GM23338 (cell line): ENCODE measurements at regions not wholly inside any gene's neighbourhood (a gene's known extent, or its start where the extent isn't known, plus 50 kb on each side); places are given as distances from the start of the nearest gene placed in this dataset.

Experiments used
- ATAC-seq: fragments of 200-7000 bp; cut with Tn5 transposase; 3 replicates; pipeline ENCODE4 v1.9.1; 2020
- DNase-seq: peaks from one replicate; pipeline ENCODE4 v3.0.0-alpha.2; 2015; ENCODE audit warnings: low spot score
- H2AFZ ChIP-seq: fragments of 200-600 bp; sonication (generic); 2 replicates; pipeline ENCODE4 v1.8.0; 2016; ENCODE audit warnings: antibody characterized with exemption, mild to moderate bottlenecking, moderate library complexity
- H3F3A ChIP-seq: fragments of 200-600 bp; sonication (generic); replicated peaks from 2 replicates; pipeline ENCODE4 v1.8.0; 2017; ENCODE audit warnings: antibody characterized with exemption, mixed run types, low read depth
- H3K27ac ChIP-seq: fragments of 200-600 bp; sonication (generic); 2 replicates; pipeline ENCODE4 v1.6.1; 2016; ENCODE audit warnings: low read depth
- H3K27me3 ChIP-seq: fragments of 200-600 bp; sonication (generic); 2 replicates; pipeline ENCODE4 v1.8.0; 2016; ENCODE audit warnings: mild to moderate bottlenecking, mixed run types, moderate library complexity; ENCODE audit not compliant: insufficient read depth
- H3K36me3 ChIP-seq: fragments of 200-600 bp; sonication (generic); 2 replicates; pipeline ENCODE4 v1.8.0; 2016; ENCODE audit warnings: mild to moderate bottlenecking; ENCODE audit not compliant: insufficient read depth
- H3K4me1 ChIP-seq: fragments of 200-600 bp; sonication (generic); 2 replicates; pipeline ENCODE4 v1.8.0; 2016; ENCODE audit warnings: mild to moderate bottlenecking, moderate library complexity; ENCODE audit not compliant: insufficient read depth
- H3K4me2 ChIP-seq: fragments of 200-600 bp; sonication (generic); 2 replicates; pipeline ENCODE4 v1.7.1; 2017; ENCODE audit warnings: mixed run types
- H3K4me3 ChIP-seq: fragments of 200-600 bp; sonication (generic); 2 replicates; pipeline ENCODE4 v1.6.1; 2016; ENCODE audit warnings: mixed run types
- H3K79me2 ChIP-seq: fragments of 200-600 bp; sonication (generic); replicated peaks from 2 replicates; pipeline ENCODE4 v1.8.0; 2017; ENCODE audit warnings: mild to moderate bottlenecking; ENCODE audit not compliant: insufficient read depth
- H3K9me2 ChIP-seq: fragments of 200-600 bp; sonication (generic); 2 replicates; pipeline ENCODE4 v1.8.0; 2017; ENCODE audit not compliant: insufficient read depth
- H4K20me1 ChIP-seq: fragments of 200-600 bp; sonication (generic); replicated peaks from 2 replicates; pipeline ENCODE4 v1.8.0; 2017; ENCODE audit warnings: mild to moderate bottlenecking; ENCODE audit not compliant: insufficient read depth
- H3K27ac Mint-ChIP-seq: 2 replicates; pipeline ENCODE4 v1.8.0; 2020; ENCODE audit warnings: inconsistent platforms, mild to moderate bottlenecking, moderate library complexity, mixed read lengths
- H3K27me3 Mint-ChIP-seq: 3 replicates; pipeline ENCODE4 v1.8.0; 2022; ENCODE audit warnings: low read depth, mild to moderate bottlenecking, moderate library complexity, mixed read lengths, inconsistent platforms; ENCODE audit not compliant: insufficient read depth, poor library complexity
- H3K36me3 Mint-ChIP-seq: 3 replicates; pipeline ENCODE4 v1.8.0; 2021; ENCODE audit warnings: low read depth, mild to moderate bottlenecking, inconsistent platforms, moderate library complexity, mixed read lengths
- H3K4me1 Mint-ChIP-seq: 3 replicates; pipeline ENCODE4 v1.8.0; 2020; ENCODE audit warnings: mild to moderate bottlenecking, inconsistent platforms, mixed read lengths
- H3K4me3 Mint-ChIP-seq: 3 replicates; pipeline ENCODE4 v1.8.0; 2021; ENCODE audit warnings: moderate library complexity, mild to moderate bottlenecking, inconsistent platforms, mixed read lengths
- H3K9me3 Mint-ChIP-seq: 3 replicates; pipeline ENCODE4 v1.8.0; 2020; ENCODE audit warnings: moderate library complexity, mild to moderate bottlenecking, inconsistent platforms, mixed read lengths
- CREB1 ChIP-seq: fragments of 250-450 bp; sonication (Bioruptor Pico); IDR thresholded peaks from 2 replicates; pipeline ENCODE4 v1.5.0; 2020; ENCODE audit warnings: low read depth, mild to moderate bottlenecking, moderate library complexity
- EZH2 ChIP-seq: fragments of 200-600 bp; sonication (generic); IDR thresholded peaks from one replicate; pipeline ENCODE4 v1.8.0; 2017; ENCODE audit warnings: antibody characterized with exemption, mild to moderate bottlenecking, low read depth; ENCODE audit not compliant: unreplicated experiment
- EZH2phosphoT487 ChIP-seq: fragments of 200-600 bp; sonication (generic); IDR thresholded peaks from one replicate; pipeline ENCODE4 v1.8.1; 2018; ENCODE audit warnings: antibody characterized with exemption; ENCODE audit not compliant: unreplicated experiment
- JUNB ChIP-seq: IDR thresholded peaks from one replicate; pipeline ENCODE4 v1.6.1; 2016; ENCODE audit warnings: antibody characterized with exemption; ENCODE audit not compliant: unreplicated experiment
- NANOG ChIP-seq: IDR thresholded peaks from 2 replicates; pipeline ENCODE4 v1.6.1; 2016; ENCODE audit warnings: antibody characterized with exemption, borderline replicate concordance
- POLR2AphosphoS5 ChIP-seq: IDR thresholded peaks from 2 replicates; pipeline ENCODE4 v1.6.1; 2016; ENCODE audit warnings: antibody characterized with exemption, low read depth
- STAT1 ChIP-seq: IDR thresholded peaks from one replicate; pipeline ENCODE4 v1.6.1; 2016; ENCODE audit warnings: antibody characterized with exemption; ENCODE audit not compliant: unreplicated experiment
- ZNF114 ChIP-seq: fragments of 250-450 bp; sonication (Bioruptor Pico); IDR thresholded peaks from 2 replicates; pipeline ENCODE4 v1.5.0; 2020; ENCODE audit warnings: mild to moderate bottlenecking, moderate library complexity
- ZNF331 ChIP-seq: fragments of 250-450 bp; sonication (Bioruptor Pico); IDR thresholded peaks from 2 replicates; pipeline ENCODE4 v1.5.0; 2020; ENCODE audit warnings: low read depth, mild to moderate bottlenecking, moderate library complexity
- ZNF462 ChIP-seq: fragments of 250-450 bp; sonication (Bioruptor Pico); IDR thresholded peaks from 2 replicates; pipeline ENCODE4 v1.5.0; 2020; ENCODE audit warnings: mild to moderate bottlenecking, moderate library complexity
- TF ChIP-seq, protein P1 (sequence below): IDR thresholded peaks from 2 replicates; pipeline ENCODE4 v1.6.1; 2016; ENCODE audit warnings: antibody characterized with exemption
- TF ChIP-seq, protein P2 (sequence below), 2 experiments: fragments of 200-600 bp in 1 of 2; sonication (generic) in 1 of 2; conservative IDR thresholded peaks; 2 replicates each; pipeline versions ENCODE4 v1.5.1 to v1.6.1; 2016 to 2017; ENCODE audit warnings: antibody characterized with exemption in 2 of 2, low read depth in 2 of 2, mild to moderate bottlenecking in 2 of 2, moderate library complexity in 1 of 2
- TF ChIP-seq, protein P3 (sequence below): IDR thresholded peaks from one replicate; pipeline ENCODE4 v1.6.1; 2018; ENCODE audit warnings: antibody characterized with exemption; ENCODE audit not compliant: unreplicated experiment

DNA sequence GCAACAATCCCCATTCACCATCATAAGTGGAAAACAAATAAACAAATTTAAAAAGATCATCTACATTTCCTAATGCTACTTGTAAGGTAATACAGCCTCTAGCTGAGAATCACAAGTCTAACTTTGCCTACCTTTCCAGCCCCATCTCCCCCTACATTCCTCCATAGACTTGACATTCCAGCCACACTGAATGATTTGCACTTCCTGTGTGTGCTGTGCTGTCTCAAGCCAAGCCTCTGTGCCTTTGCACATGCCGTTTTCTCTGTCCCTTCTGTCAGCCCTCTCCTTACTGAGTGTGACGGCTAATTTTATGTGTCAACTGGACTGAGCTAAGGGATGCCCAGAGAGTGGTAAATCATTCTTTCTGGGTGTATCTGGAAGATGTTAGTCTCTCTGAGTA lies 82.4 kb upstream of the MBIP start:
- H3K4me3 ChIP-seq = no peak overlapping the region
- Mint-ChIP-seq H3K9me3 (no peaks in the 10 kb centered on the region), H3K36me3 (no peaks in the 10 kb centered on the region), H3K27ac (no peak overlapping the region), H3K27me3 (peaks cover 2% of the 10 kb centered on the region), H3K4me1 (peaks cover 5% of the 10 kb centered on the region; the same call in 2 of the 3 replicates), H3K4me3 (no peak overlapping the region)
- no peaks in the 10 kb centered on the region for H3K79me2 ChIP-seq
- H3F3A ChIP-seq = no peaks in the 10 kb centered on the region
- no peaks in the 10 kb centered on the region; the same call in 1 of the 2 replicates for H3K4me1 ChIP-seq
- H3K36me3 ChIP-seq = no peaks in the 10 kb centered on the region
- no peaks in the 10 kb centered on the region for H4K20me1 ChIP-seq
- TF ChIP-seq ZNF331 (no peak), EZH2 (no peak), CREB1 (no peak), JUNB (no peak), NANOG (no peak), POLR2AphosphoS5 (no peak), STAT1 (no peak), EZH2phosphoT487 (no peak), ZNF114 (CRISPR knock-in tag) (no peak), ZNF462 (CRISPR knock-in tag) (no peak)
- TF ChIP-seq, protein P1, sequence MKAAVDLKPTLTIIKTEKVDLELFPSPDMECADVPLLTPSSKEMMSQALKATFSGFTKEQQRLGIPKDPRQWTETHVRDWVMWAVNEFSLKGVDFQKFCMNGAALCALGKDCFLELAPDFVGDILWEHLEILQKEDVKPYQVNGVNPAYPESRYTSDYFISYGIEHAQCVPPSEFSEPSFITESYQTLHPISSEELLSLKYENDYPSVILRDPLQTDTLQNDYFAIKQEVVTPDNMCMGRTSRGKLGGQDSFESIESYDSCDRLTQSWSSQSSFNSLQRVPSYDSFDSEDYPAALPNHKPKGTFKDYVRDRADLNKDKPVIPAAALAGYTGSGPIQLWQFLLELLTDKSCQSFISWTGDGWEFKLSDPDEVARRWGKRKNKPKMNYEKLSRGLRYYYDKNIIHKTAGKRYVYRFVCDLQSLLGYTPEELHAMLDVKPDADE = no peak
- TF ChIP-seq, protein P2, sequence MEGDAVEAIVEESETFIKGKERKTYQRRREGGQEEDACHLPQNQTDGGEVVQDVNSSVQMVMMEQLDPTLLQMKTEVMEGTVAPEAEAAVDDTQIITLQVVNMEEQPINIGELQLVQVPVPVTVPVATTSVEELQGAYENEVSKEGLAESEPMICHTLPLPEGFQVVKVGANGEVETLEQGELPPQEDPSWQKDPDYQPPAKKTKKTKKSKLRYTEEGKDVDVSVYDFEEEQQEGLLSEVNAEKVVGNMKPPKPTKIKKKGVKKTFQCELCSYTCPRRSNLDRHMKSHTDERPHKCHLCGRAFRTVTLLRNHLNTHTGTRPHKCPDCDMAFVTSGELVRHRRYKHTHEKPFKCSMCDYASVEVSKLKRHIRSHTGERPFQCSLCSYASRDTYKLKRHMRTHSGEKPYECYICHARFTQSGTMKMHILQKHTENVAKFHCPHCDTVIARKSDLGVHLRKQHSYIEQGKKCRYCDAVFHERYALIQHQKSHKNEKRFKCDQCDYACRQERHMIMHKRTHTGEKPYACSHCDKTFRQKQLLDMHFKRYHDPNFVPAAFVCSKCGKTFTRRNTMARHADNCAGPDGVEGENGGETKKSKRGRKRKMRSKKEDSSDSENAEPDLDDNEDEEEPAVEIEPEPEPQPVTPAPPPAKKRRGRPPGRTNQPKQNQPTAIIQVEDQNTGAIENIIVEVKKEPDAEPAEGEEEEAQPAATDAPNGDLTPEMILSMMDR (conservative IDR thresholded peaks at IDR 0.05; ENCODE audit: low read depth in 2 of 2) = no peak
- TF ChIP-seq, protein P3, sequence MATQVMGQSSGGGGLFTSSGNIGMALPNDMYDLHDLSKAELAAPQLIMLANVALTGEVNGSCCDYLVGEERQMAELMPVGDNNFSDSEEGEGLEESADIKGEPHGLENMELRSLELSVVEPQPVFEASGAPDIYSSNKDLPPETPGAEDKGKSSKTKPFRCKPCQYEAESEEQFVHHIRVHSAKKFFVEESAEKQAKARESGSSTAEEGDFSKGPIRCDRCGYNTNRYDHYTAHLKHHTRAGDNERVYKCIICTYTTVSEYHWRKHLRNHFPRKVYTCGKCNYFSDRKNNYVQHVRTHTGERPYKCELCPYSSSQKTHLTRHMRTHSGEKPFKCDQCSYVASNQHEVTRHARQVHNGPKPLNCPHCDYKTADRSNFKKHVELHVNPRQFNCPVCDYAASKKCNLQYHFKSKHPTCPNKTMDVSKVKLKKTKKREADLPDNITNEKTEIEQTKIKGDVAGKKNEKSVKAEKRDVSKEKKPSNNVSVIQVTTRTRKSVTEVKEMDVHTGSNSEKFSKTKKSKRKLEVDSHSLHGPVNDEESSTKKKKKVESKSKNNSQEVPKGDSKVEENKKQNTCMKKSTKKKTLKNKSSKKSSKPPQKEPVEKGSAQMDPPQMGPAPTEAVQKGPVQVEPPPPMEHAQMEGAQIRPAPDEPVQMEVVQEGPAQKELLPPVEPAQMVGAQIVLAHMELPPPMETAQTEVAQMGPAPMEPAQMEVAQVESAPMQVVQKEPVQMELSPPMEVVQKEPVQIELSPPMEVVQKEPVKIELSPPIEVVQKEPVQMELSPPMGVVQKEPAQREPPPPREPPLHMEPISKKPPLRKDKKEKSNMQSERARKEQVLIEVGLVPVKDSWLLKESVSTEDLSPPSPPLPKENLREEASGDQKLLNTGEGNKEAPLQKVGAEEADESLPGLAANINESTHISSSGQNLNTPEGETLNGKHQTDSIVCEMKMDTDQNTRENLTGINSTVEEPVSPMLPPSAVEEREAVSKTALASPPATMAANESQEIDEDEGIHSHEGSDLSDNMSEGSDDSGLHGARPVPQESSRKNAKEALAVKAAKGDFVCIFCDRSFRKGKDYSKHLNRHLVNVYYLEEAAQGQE = no peak
- no peak overlapping the region for H3K27ac ChIP-seq
- no peak overlapping the region for H2AFZ ChIP-seq
- no peak overlapping the region for H3K4me2 ChIP-seq
- ATAC-seq (no peak; the same call in 2 of the 3 replicates), DNase-seq (peak; percentile 37)
- H3K27me3 ChIP-seq = no peaks in the 10 kb centered on the region
- no peaks in the 10 kb centered on the region for H3K9me2 ChIP-seq
